NT2/D1 (cell line): ENCODE measurements at regions not wholly inside any gene's neighbourhood (a gene's known extent, or its start where the extent isn't known, plus 50 kb on each side); places are given as distances from the start of the nearest gene placed in this dataset.

Source experiments
- DNase-seq: peaks from one replicate; pipeline ENCODE4 v3.0.0-alpha.2; 2011; ENCODE audit warnings: low read depth, low spot score
- H3K27me3 ChIP-seq: 2 replicates; pipeline ENCODE4 v1.6.0; 2011; ENCODE audit warnings: mild to moderate bottlenecking; ENCODE audit not compliant: insufficient read length, insufficient read depth
- H3K36me3 ChIP-seq: 2 replicates; pipeline ENCODE4 v1.6.1; 2011; ENCODE audit warnings: mild to moderate bottlenecking, low read length, mixed read lengths; ENCODE audit not compliant: insufficient read depth, insufficient read length
- H3K4me1 ChIP-seq: 2 replicates; pipeline ENCODE4 v1.5.1; 2011; ENCODE audit not compliant: insufficient read depth, insufficient read length
- H3K4me3 ChIP-seq: 2 replicates; pipeline ENCODE4 v1.5.1; 2011; ENCODE audit warnings: low read depth; ENCODE audit not compliant: insufficient read length
- H3K9ac ChIP-seq: 2 replicates; pipeline ENCODE4 v1.6.0; 2011; ENCODE audit warnings: low read depth; ENCODE audit not compliant: insufficient read length
- H3K9me3 ChIP-seq: 2 replicates; pipeline ENCODE4 v1.5.1; 2011; ENCODE audit warnings: mild to moderate bottlenecking, low read length; ENCODE audit not compliant: insufficient read depth
- SUZ12 ChIP-seq: IDR thresholded peaks from 2 replicates; pipeline ENCODE4 v1.6.1; 2011; ENCODE audit not compliant: insufficient read length, insufficient read depth; ENCODE audit errors: extremely low read depth
- YY1 ChIP-seq: IDR thresholded peaks from 2 replicates; pipeline ENCODE4 v1.6.1; 2011; ENCODE audit not compliant: insufficient read length, insufficient read depth
- ZNF274 ChIP-seq: IDR thresholded peaks from 2 replicates; pipeline ENCODE4 v1.6.1; 2011; ENCODE audit warnings: mild to moderate bottlenecking, low read depth, low read length

- Histone ChIP-seq H3K9me3 (peaks cover 6% of the 10 kb centered on the region; the same call in 1 of the 2 replicates), H3K36me3 (no peaks in the 10 kb centered on the region), H3K9ac (no peak overlapping the region), H3K4me1 (no peaks in the 10 kb centered on the region), H3K27me3 (no peaks in the 10 kb centered on the region), H3K4me3 (no peak overlapping the region)
- no peak for TF ChIP-seq YY1
- no peak for TF ChIP-seq SUZ12
- TF ChIP-seq ZNF274: no peak
- no peak for DNase-seq
Measured at GRCh38 chr10:90605506-90605905, 252.3 kb downstream of the HTR7 start.

DNA sequence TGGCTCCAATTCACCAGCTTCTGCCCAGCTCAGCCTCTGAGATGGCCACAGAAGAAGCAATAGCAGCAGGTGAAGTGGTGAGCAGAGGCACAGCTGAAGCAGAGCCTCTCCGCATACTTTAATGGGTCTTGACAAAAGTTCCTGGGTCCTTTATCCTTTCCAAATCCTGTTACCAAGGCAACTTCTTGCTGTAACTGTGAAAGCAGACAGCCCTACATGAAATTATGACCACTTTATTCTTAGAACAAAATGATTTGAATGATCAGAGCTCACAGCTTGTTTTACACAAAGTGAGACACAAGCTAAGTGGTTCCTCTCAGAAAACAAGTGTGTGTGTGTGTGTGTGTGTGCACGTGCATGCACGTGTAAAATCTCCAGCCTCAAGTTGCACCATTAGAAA is 245.6 kb downstream of the HTR7 start:
- Histone ChIP-seq H3K9me3 (no peaks in the 10 kb centered on the region), H3K36me3 (no peaks in the 10 kb centered on the region), H3K4me1 (no peaks in the 10 kb centered on the region), H3K9ac (no peak overlapping the region), H3K27me3 (no peaks in the 10 kb centered on the region), H3K4me3 (no peak overlapping the region)
- TF ChIP-seq ZNF274: no peak
- TF ChIP-seq SUZ12: no peak
- TF ChIP-seq YY1: no peak
- no peak for DNase-seq

DNA sequence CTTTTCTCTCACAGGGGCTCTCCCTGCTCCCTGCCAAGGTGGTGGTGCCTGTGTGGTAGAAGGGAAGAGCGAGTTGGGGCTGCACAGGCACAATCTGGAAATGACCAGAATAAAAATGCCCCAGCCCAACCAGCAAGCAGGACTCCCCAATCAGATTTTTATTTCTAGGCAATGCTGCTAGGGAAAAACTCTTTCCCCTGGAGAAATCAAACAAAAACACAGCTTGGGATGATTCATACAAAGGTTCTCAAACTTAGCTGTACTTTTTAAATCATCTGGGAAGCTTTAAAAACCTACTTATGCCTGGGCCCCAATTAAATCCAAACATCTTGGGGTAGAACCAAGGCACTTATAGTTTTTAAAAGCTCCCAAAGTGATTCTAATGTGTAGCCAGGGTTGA is 243.2 kb downstream of the HTR7 start:
- TF ChIP-seq YY1 (no peak), SUZ12 (no peak), ZNF274 (no peak)
- DNase-seq: no peak
- Histone ChIP-seq H3K9ac (no peak overlapping the region), H3K4me1 (no peaks in the 10 kb centered on the region), H3K36me3 (no peaks in the 10 kb centered on the region), H3K27me3 (no peaks in the 10 kb centered on the region), H3K4me3 (no peak overlapping the region), H3K9me3 (no peaks in the 10 kb centered on the region)

DNA sequence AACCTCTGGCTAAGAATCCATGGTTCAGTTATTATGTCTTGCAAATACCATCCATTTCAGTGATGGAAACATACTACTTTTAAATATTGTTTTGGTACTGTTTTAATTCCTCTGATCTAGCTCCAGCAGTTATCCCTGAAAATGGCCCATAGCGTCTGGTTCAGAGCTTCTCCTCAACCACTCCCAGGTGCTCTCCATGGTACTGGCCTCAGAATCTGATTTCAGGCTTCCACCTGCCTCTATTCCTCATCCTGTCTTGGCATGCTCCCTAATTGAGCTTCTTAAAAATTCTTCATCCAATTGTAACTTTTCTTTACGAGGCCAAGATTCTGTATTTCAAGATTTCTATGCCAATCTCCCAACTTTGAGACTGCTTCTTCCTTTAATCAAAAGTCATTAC is 236.3 kb downstream of the HTR7 start:
- peak; percentile 2 for DNase-seq
- Histone ChIP-seq H3K4me1 (no peaks in the 10 kb centered on the region), H3K27me3 (no peaks in the 10 kb centered on the region), H3K36me3 (no peaks in the 10 kb centered on the region), H3K9me3 (no peaks in the 10 kb centered on the region), H3K4me3 (no peak overlapping the region), H3K9ac (no peak overlapping the region)
- TF ChIP-seq YY1: no peak
- TF ChIP-seq SUZ12: no peak
- TF ChIP-seq ZNF274: no peak

- Histone ChIP-seq H3K9ac (no peak overlapping the region), H3K36me3 (no peaks in the 10 kb centered on the region), H3K9me3 (no peaks in the 10 kb centered on the region), H3K4me1 (no peaks in the 10 kb centered on the region), H3K4me3 (no peak overlapping the region), H3K27me3 (no peaks in the 10 kb centered on the region)
- DNase-seq: no peak
- TF ChIP-seq ZNF274 (no peak), YY1 (no peak), SUZ12 (no peak)
Measured at GRCh38 chr10:90635111-90635765, 222.6 kb downstream of the HTR7 start.

- no peaks in the 10 kb centered on the region for H3K36me3 ChIP-seq
- no peak overlapping the region for H3K9ac ChIP-seq
- DNase-seq: no peak
- no peaks in the 10 kb centered on the region for H3K4me1 ChIP-seq
- H3K4me3 ChIP-seq: no peak overlapping the region
- no peak for TF ChIP-seq ZNF274
- no peak for TF ChIP-seq SUZ12
- no peak for TF ChIP-seq YY1
- no peaks in the 10 kb centered on the region for H3K9me3 ChIP-seq
- no peaks in the 10 kb centered on the region for H3K27me3 ChIP-seq
Measured at GRCh38 chr10:90640756-90641155, 217.1 kb downstream of the HTR7 start.

DNA sequence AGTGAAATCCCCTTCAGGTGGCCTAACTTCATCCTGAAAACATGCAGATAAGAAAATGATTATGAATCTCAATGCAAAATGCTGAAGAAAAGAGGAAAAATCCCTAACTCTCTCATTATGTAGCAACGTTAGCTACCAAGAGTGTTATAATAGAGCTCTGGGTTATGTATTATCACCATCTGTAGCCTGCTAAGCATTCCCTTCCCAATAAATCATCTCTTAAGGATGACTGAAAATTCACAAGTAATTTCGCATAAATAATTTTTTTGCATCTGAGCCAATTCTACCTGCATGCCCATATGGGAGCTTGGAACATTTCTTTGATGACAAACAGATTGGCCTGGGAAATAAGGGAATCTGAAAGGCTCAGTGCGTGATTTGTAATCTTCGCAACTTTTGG is 216.1 kb downstream of the HTR7 start:
- no peak for DNase-seq
- no peaks in the 10 kb centered on the region for H3K9me3 ChIP-seq
- no peak overlapping the region for H3K9ac ChIP-seq
- H3K4me3 ChIP-seq: no peak overlapping the region
- H3K27me3 ChIP-seq: no peaks in the 10 kb centered on the region
- no peaks in the 10 kb centered on the region for H3K4me1 ChIP-seq
- H3K36me3 ChIP-seq: no peaks in the 10 kb centered on the region
- TF ChIP-seq ZNF274: no peak

DNA sequence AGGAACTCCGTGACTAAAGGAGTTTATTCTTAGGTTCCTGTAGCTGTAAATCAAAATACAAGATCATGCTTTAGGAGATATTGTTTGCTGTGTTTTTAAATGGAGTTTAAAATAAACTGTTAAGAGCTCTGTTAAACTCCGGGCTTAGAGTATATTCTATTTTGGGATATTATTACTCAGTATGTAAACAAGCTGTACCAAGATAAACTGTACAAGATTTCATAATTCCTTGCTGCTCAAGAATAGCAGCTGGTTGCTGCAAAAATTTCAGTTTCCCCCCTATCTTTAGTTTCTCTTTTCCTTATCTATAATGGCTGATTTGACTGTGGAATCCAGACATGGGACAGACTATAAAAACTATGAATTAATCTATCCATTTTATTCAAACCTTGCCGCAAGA is 215.7 kb downstream of the HTR7 start:
- Histone ChIP-seq H3K27me3 (no peaks in the 10 kb centered on the region), H3K36me3 (no peaks in the 10 kb centered on the region), H3K9ac (no peak overlapping the region), H3K9me3 (no peaks in the 10 kb centered on the region), H3K4me3 (no peak overlapping the region), H3K4me1 (no peaks in the 10 kb centered on the region)
- TF ChIP-seq SUZ12 (no peak), YY1 (no peak), ZNF274 (no peak)
- DNase-seq: no peak
